OCI-LY1 (cell line): ENCODE measurements at regions not wholly inside any gene's neighbourhood (a gene's known extent, or its start where the extent isn't known, plus 50 kb on each side); places are given as distances from the start of the nearest gene placed in this dataset.
"Not testable (repeated sequence)": the region's sequence is repeated elsewhere in the genome, so short reads cannot be mapped to it uniquely, and the experiment has no call there.

Experiments used
- H2AFZ ChIP-seq: fragments of 200-600 bp; sonication (generic), shearing (Covaris generic); 2 replicates; pipeline ENCODE4 v1.6.0; 2014; ENCODE audit warnings: antibody characterized with exemption, mild to moderate bottlenecking, low read length
- H3F3A ChIP-seq: fragments of 200-600 bp; sonication (generic), shearing (Covaris generic); 2 replicates; pipeline ENCODE4 v1.6.0; 2014; ENCODE audit warnings: mild to moderate bottlenecking, antibody characterized with exemption, low read length, moderate library complexity; ENCODE audit not compliant: insufficient read depth
- H3K27ac ChIP-seq: fragments of 200-600 bp; sonication (generic); 2 replicates; pipeline ENCODE4 v1.5.1; 2014; ENCODE audit warnings: low read length, mixed run types, mild to moderate bottlenecking, low read depth; ENCODE audit not compliant: poor library complexity, severe bottlenecking
- H3K27me3 ChIP-seq: fragments of 200-600 bp; sonication (generic); 2 replicates; pipeline ENCODE4 v1.6.0; 2014; ENCODE audit warnings: antibody characterized with exemption, mild to moderate bottlenecking, low read length, moderate library complexity; ENCODE audit not compliant: insufficient read depth
- H3K36me3 ChIP-seq: fragments of 200-600 bp; sonication (generic); 2 replicates; pipeline ENCODE4 v1.6.1; 2014; ENCODE audit warnings: mild to moderate bottlenecking, antibody characterized with exemption, low read length, moderate library complexity, mixed read lengths; ENCODE audit not compliant: insufficient read depth
- H3K4me1 ChIP-seq: fragments of 200-600 bp; sonication (generic); 2 replicates; pipeline ENCODE4 v1.5.1; 2014; ENCODE audit warnings: mild to moderate bottlenecking, low read length, moderate library complexity; ENCODE audit not compliant: insufficient read depth, severe bottlenecking
- H3K4me2 ChIP-seq: fragments of 200-600 bp; sonication (generic), shearing (Covaris generic); 2 replicates; pipeline ENCODE4 v1.6.1; 2014; ENCODE audit warnings: low read length
- H3K4me3 ChIP-seq: fragments of 200-600 bp; sonication (generic); 2 replicates; pipeline ENCODE4 v1.5.1; 2014; ENCODE audit warnings: low read length, low read depth, mild to moderate bottlenecking, mixed read lengths; ENCODE audit not compliant: poor library complexity, severe bottlenecking
- H3K79me2 ChIP-seq: fragments of 200-600 bp; shearing (Covaris generic); 2 replicates; pipeline ENCODE4 v1.6.1; 2016; ENCODE audit warnings: mixed run types, low read length, mixed read lengths; ENCODE audit not compliant: insufficient read depth
- H3K9ac ChIP-seq: fragments of 200-600 bp; sonication (generic), shearing (Covaris generic); 2 replicates; pipeline ENCODE4 v1.6.1; 2014; ENCODE audit warnings: mild to moderate bottlenecking, low read length, mixed read lengths
- H3K9me2 ChIP-seq: fragments of 200-600 bp; sonication (generic), shearing (Covaris generic); 2 replicates; pipeline ENCODE4 v1.6.1; 2014; ENCODE audit warnings: low read depth, mild to moderate bottlenecking, low read length, mixed read lengths
- H3K9me3 ChIP-seq: fragments of 200-600 bp; shearing (Covaris generic); 2 replicates; pipeline ENCODE4 v1.6.1; 2014; ENCODE audit warnings: low read length, mixed read lengths
- H4K20me1 ChIP-seq: fragments of 200-600 bp; sonication (generic), shearing (Covaris generic); 2 replicates; pipeline ENCODE4 v1.6.0; 2016; ENCODE audit warnings: mild to moderate bottlenecking, low read length; ENCODE audit not compliant: insufficient read depth
- EZH2 ChIP-seq: fragments of 200-600 bp; sonication (generic), shearing (Covaris generic); IDR thresholded peaks from 2 replicates; pipeline ENCODE4 v1.8.0; 2017; ENCODE audit warnings: borderline replicate concordance, mixed run types, mild to moderate bottlenecking, antibody characterized with exemption, low read length, moderate library complexity, mixed read lengths
- TF ChIP-seq, protein P1 (sequence below): fragments of 200-600 bp; sonication (generic), shearing (Covaris generic); IDR thresholded peaks from 2 replicates; pipeline ENCODE4 v1.5.1; 2017; ENCODE audit warnings: mild to moderate bottlenecking, antibody characterized with exemption, low read length, moderate library complexity, mixed read lengths

DNA sequence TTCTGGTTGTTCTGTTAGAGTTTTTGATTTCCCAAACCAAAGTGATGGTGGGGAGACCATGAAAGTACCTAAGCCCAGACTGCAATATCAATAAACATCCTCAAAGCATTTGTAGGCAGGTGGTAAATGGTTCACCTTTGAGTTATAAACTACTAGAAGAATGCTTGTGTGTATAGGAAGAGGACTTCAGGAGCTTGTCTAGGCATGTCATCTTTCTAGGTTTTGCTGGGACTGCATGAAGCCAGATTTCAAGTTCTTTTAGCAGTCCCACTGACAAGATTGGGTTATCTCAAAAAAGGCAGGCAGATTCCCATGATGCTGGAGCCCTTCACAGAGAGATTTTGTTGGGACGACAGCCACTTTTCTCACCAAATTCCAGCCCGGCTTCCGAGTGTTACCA is 135.3 kb downstream of the KCNE4 start:
- no peaks in the 10 kb centered on the region for H3K36me3 ChIP-seq
- no peaks in the 10 kb centered on the region for H3K27me3 ChIP-seq
- no peak overlapping the region for H2AFZ ChIP-seq
- H3K9ac ChIP-seq: no peak overlapping the region
- H3K27ac ChIP-seq: no peak overlapping the region
- H3K9me3 ChIP-seq: no peaks in the 10 kb centered on the region
- H3K4me1 ChIP-seq: no peaks in the 10 kb centered on the region
- no peak overlapping the region for H3K4me3 ChIP-seq
- TF ChIP-seq EZH2: no peak
- TF ChIP-seq, protein P1, sequence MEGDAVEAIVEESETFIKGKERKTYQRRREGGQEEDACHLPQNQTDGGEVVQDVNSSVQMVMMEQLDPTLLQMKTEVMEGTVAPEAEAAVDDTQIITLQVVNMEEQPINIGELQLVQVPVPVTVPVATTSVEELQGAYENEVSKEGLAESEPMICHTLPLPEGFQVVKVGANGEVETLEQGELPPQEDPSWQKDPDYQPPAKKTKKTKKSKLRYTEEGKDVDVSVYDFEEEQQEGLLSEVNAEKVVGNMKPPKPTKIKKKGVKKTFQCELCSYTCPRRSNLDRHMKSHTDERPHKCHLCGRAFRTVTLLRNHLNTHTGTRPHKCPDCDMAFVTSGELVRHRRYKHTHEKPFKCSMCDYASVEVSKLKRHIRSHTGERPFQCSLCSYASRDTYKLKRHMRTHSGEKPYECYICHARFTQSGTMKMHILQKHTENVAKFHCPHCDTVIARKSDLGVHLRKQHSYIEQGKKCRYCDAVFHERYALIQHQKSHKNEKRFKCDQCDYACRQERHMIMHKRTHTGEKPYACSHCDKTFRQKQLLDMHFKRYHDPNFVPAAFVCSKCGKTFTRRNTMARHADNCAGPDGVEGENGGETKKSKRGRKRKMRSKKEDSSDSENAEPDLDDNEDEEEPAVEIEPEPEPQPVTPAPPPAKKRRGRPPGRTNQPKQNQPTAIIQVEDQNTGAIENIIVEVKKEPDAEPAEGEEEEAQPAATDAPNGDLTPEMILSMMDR: no peak
- H3K79me2 ChIP-seq: no peaks in the 10 kb centered on the region
- H3K4me2 ChIP-seq: no peak overlapping the region
- H3F3A ChIP-seq: no peaks in the 10 kb centered on the region
- H4K20me1 ChIP-seq: no peaks in the 10 kb centered on the region
- H3K9me2 ChIP-seq: no peaks in the 10 kb centered on the region

DNA sequence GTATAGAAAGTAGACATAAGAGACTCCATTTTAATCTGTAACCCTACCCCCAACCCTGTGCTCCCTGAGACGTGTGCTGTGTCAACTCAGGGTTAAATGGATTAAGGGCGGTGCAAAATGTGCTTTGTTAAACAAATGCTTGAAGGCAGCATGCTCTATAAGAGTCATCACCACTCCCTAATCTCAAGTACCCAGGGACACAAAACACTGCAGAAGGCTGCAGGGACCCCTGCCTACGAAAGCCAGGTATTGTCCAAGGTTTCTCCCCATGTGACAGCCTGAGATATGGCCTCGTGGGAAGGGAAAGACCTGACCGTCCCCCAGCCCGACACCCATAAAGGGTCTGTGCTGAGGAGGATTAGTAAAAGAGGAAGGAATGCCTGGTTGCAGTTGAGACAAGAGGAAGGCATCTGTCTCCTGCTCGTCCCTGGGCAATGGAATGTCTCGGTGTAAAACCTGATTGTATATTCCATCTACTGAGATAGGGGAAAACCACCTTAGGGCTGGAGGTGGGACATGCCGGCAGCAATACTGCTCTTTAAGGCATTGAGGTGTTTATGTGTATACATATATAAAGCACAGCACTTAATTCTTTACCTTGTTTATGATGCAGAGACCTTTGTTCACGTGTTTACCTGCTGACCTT is 138.7 kb downstream of the KCNE4 start:
- H3K9me2 ChIP-seq: not testable (repeated sequence)

DNA sequence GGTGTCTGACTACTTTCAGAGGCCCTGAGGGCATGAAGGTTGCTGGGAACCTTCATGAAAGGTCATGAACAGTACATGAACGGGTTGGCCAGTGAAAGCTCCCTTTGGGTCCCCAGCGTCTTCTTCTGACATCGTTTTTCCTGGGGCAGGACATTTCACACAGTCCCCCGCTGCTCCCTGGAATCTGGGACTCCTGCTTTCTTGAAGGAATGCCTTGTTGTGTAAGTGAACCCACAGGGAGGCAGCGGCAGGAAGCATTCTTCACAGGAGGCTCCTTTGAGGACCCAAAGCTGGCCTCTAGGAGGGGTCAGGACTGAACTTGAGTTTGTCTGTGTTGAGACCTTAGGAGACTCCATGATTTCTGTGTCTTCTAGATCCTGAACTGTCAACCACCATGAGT is 144.3 kb downstream of the KCNE4 start:
- no peak for TF ChIP-seq EZH2
- TF ChIP-seq, protein P1: no peak
- no peaks in the 10 kb centered on the region for H3K4me1 ChIP-seq
- no peaks in the 10 kb centered on the region for H3K9me3 ChIP-seq
- no peak overlapping the region for H3K4me2 ChIP-seq
- H4K20me1 ChIP-seq: no peaks in the 10 kb centered on the region
- no peak overlapping the region for H3K4me3 ChIP-seq
- no peak overlapping the region for H3K9ac ChIP-seq
- no peaks in the 10 kb centered on the region for H3K36me3 ChIP-seq
- H3K79me2 ChIP-seq: no peaks in the 10 kb centered on the region
- H3K9me2 ChIP-seq: no peaks in the 10 kb centered on the region
- no peak overlapping the region for H2AFZ ChIP-seq
- H3F3A ChIP-seq: no peaks in the 10 kb centered on the region
- no peaks in the 10 kb centered on the region for H3K27me3 ChIP-seq
- H3K27ac ChIP-seq: no peak overlapping the region

More for the DNA sequence above, 138.7 kb downstream of the KCNE4 start:
- not testable (repeated sequence) for H3K27me3 ChIP-seq, H3K9me3 ChIP-seq, H3K79me2 ChIP-seq, H3K4me1 ChIP-seq, H3F3A ChIP-seq, H3K27ac ChIP-seq, H3K9ac ChIP-seq, H4K20me1 ChIP-seq, H3K4me2 ChIP-seq, H3K36me3 ChIP-seq, H2AFZ ChIP-seq, H3K4me3 ChIP-seq

DNA sequence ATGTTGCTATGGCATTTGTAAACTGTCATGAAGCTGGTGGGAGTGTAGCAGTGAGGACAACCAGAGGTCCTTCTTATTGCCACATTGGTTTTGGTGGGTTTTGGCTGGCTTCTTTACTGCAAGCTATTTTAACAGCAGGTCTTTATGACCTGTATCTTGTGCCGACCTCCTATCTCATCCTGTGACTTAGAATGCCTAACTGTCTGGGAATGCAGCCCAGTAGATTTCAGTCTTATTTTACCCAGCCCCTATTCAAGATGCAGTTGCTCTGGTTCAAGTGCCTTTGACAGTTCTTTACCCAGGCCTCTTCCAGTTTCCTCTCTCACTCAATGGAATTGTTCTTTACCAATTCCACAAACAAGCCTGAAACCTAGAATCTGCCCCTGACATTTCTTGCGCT is 145.1 kb downstream of the KCNE4 start:
- H3K4me2 ChIP-seq: no peak overlapping the region
- H3F3A ChIP-seq: no peaks in the 10 kb centered on the region
- no peaks in the 10 kb centered on the region for H3K79me2 ChIP-seq
- no peaks in the 10 kb centered on the region for H3K27me3 ChIP-seq
- no peak overlapping the region for H3K9ac ChIP-seq
- TF ChIP-seq, protein P1: no peak
- no peak for TF ChIP-seq EZH2
- no peak overlapping the region for H3K4me3 ChIP-seq
- H3K9me3 ChIP-seq: no peaks in the 10 kb centered on the region
- H2AFZ ChIP-seq: no peak overlapping the region
- no peaks in the 10 kb centered on the region for H3K4me1 ChIP-seq
- H3K9me2 ChIP-seq: no peaks in the 10 kb centered on the region
- no peak overlapping the region for H3K27ac ChIP-seq
- H4K20me1 ChIP-seq: no peaks in the 10 kb centered on the region
- no peaks in the 10 kb centered on the region for H3K36me3 ChIP-seq
